ENCODE measurements at regions not wholly inside any gene's neighbourhood (a gene's known extent, or its start where the extent isn't known, plus 50 kb on each side); places are given as distances from the start of the nearest gene placed in this dataset.

DNA sequence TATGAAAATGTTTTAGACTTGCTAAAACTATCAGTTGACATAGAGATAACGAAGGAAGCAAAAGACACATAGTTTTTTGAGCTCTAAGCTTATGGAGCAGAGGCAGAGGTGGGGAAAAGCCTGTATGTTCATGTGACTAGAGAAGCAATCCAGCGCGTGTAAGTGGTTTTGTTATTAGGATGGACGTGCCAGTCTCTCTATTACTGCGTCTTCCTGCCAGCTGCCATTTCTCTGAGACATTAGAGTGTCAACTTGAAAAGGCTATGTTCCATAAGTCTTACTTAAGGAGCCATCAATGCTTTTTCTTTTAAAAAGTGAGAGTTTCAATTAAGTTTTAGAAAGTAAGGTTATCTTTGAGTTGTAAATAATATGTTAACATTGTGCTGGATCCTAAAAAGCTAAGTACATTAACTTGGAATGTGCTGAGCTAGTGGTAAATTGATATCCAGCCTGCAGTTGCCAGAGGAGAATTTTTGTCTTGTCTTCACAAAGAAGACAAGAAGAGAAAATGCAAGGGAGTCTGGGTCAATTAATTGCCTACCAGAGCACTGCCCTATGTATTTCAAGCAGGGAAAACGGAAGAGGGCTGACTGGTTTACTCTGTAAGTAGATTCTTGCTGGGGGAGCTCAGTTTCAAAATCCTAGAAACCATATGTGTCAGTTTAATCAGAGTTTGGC is 161.8 kb upstream of the B3GALT2 start:
- no peaks in the 10 kb centered on the region for H3K27me3 ChIP-seq (ENCODE audit: insufficient read depth, poor library complexity, severe bottlenecking)
- no peak for DNase-seq (ENCODE audit: low read depth in 1 of 2, low spot score in 1 of 2)
- TF ChIP-seq, protein P1, sequence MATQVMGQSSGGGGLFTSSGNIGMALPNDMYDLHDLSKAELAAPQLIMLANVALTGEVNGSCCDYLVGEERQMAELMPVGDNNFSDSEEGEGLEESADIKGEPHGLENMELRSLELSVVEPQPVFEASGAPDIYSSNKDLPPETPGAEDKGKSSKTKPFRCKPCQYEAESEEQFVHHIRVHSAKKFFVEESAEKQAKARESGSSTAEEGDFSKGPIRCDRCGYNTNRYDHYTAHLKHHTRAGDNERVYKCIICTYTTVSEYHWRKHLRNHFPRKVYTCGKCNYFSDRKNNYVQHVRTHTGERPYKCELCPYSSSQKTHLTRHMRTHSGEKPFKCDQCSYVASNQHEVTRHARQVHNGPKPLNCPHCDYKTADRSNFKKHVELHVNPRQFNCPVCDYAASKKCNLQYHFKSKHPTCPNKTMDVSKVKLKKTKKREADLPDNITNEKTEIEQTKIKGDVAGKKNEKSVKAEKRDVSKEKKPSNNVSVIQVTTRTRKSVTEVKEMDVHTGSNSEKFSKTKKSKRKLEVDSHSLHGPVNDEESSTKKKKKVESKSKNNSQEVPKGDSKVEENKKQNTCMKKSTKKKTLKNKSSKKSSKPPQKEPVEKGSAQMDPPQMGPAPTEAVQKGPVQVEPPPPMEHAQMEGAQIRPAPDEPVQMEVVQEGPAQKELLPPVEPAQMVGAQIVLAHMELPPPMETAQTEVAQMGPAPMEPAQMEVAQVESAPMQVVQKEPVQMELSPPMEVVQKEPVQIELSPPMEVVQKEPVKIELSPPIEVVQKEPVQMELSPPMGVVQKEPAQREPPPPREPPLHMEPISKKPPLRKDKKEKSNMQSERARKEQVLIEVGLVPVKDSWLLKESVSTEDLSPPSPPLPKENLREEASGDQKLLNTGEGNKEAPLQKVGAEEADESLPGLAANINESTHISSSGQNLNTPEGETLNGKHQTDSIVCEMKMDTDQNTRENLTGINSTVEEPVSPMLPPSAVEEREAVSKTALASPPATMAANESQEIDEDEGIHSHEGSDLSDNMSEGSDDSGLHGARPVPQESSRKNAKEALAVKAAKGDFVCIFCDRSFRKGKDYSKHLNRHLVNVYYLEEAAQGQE (IDR thresholded peaks at IDR 0.05; ENCODE audit: insufficient replicate concordance, low read depth), result no peak
- TF ChIP-seq SPI1 (IDR thresholded peaks at IDR 0.05; ENCODE audit: borderline replicate concordance, low read depth), result no peak
- no peak for TF ChIP-seq POLR2AphosphoS5 (IDR thresholded peaks at IDR 0.05; ENCODE audit: low read depth)
- TF ChIP-seq, protein P2, sequence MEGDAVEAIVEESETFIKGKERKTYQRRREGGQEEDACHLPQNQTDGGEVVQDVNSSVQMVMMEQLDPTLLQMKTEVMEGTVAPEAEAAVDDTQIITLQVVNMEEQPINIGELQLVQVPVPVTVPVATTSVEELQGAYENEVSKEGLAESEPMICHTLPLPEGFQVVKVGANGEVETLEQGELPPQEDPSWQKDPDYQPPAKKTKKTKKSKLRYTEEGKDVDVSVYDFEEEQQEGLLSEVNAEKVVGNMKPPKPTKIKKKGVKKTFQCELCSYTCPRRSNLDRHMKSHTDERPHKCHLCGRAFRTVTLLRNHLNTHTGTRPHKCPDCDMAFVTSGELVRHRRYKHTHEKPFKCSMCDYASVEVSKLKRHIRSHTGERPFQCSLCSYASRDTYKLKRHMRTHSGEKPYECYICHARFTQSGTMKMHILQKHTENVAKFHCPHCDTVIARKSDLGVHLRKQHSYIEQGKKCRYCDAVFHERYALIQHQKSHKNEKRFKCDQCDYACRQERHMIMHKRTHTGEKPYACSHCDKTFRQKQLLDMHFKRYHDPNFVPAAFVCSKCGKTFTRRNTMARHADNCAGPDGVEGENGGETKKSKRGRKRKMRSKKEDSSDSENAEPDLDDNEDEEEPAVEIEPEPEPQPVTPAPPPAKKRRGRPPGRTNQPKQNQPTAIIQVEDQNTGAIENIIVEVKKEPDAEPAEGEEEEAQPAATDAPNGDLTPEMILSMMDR (IDR thresholded peaks at IDR 0.05; ENCODE audit: insufficient read depth, low read length), result no peak
- no peak for TF ChIP-seq GABPA (IDR thresholded peaks at IDR 0.05; ENCODE audit: low read depth)
- H3K27ac ChIP-seq (replicated peaks), result no peak overlapping the region
- no peak overlapping the region for H3K4me3 ChIP-seq (replicated peaks; ENCODE audit: insufficient read depth, low read length)

DNA sequence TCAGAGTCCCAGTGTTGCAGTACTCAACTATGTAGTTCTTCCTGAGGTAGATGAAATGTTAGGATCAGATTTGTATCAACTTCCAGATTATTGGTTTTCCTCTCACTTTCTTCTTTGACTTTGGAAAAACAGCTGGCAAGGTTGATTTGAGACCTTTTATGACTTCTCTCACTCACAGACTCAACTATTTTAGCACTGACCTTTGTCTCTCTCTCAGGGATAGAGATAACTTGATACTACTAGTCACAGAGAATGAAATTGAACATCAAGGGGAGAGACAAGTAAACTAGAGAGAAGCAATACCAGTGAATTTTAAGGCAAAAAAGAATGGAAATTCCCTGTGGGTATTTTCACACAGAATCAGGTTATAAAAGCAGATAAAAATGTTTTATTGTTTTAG is 159.7 kb upstream of the B3GALT2 start:
- TF ChIP-seq, protein P1 (IDR thresholded peaks at IDR 0.05; ENCODE audit: insufficient replicate concordance, low read depth), result no peak
- TF ChIP-seq, protein P2 (IDR thresholded peaks at IDR 0.05; ENCODE audit: insufficient read depth, low read length), result no peak
- TF ChIP-seq SPI1 (IDR thresholded peaks at IDR 0.05; ENCODE audit: borderline replicate concordance, low read depth) (no peak), POLR2AphosphoS5 (IDR thresholded peaks at IDR 0.05; ENCODE audit: low read depth) (no peak), GABPA (IDR thresholded peaks at IDR 0.05; ENCODE audit: low read depth) (no peak)
- Histone ChIP-seq H3K27me3 (ENCODE audit: insufficient read depth, poor library complexity, severe bottlenecking) (no peaks in the 10 kb centered on the region), H3K4me3 (replicated peaks; ENCODE audit: insufficient read depth, low read length) (no peak overlapping the region), H3K27ac (replicated peaks) (no peak overlapping the region)
- no peak for DNase-seq (ENCODE audit: low read depth in 1 of 2, low spot score in 1 of 2)

GRCh38 chr1:193342811-193343210 is 156.4 kb upstream of the B3GALT2 start:
- Histone ChIP-seq H3K4me3 (replicated peaks; ENCODE audit: insufficient read depth, low read length) (no peak overlapping the region), H3K27ac (replicated peaks) (no peak overlapping the region), H3K27me3 (ENCODE audit: insufficient read depth, poor library complexity, severe bottlenecking) (no peaks in the 10 kb centered on the region)
- no peak for DNase-seq (ENCODE audit: low read depth in 1 of 2, low spot score in 1 of 2)
- TF ChIP-seq POLR2AphosphoS5 (IDR thresholded peaks at IDR 0.05; ENCODE audit: low read depth) (no peak), SPI1 (IDR thresholded peaks at IDR 0.05; ENCODE audit: borderline replicate concordance, low read depth) (no peak), GABPA (IDR thresholded peaks at IDR 0.05; ENCODE audit: low read depth) (no peak)
- TF ChIP-seq, protein P2 (IDR thresholded peaks at IDR 0.05; ENCODE audit: insufficient read depth, low read length), result no peak
- TF ChIP-seq, protein P1 (IDR thresholded peaks at IDR 0.05; ENCODE audit: insufficient replicate concordance, low read depth), result no peak

Data from HL-60 (cell line).